Fibroblast of villous mesenchyme (primary cell): ENCODE measurements at regions not wholly inside any gene's neighbourhood (a gene's known extent, or its start where the extent isn't known, plus 50 kb on each side); places are given as distances from the start of the nearest gene placed in this dataset.
"Not testable (repeated sequence)": the region's sequence is repeated elsewhere in the genome, so short reads cannot be mapped to it uniquely, and the experiment has no call there.

Source experiments
- DNase-seq: peaks from one replicate; pipeline ENCODE4 v3.0.0-alpha.2; 2010; ENCODE audit warnings: low read depth
- H3K4me3 ChIP-seq: 2 replicates; pipeline ENCODE4 v1.5.1; 2011; ENCODE audit warnings: low read depth, mild to moderate bottlenecking, low read length
- TF ChIP-seq, protein P1 (sequence below): IDR thresholded peaks from 2 replicates; pipeline ENCODE4 v1.5.1; 2012; ENCODE audit warnings: low read depth, mild to moderate bottlenecking, low read length; ENCODE audit not compliant: insufficient read depth

DNA sequence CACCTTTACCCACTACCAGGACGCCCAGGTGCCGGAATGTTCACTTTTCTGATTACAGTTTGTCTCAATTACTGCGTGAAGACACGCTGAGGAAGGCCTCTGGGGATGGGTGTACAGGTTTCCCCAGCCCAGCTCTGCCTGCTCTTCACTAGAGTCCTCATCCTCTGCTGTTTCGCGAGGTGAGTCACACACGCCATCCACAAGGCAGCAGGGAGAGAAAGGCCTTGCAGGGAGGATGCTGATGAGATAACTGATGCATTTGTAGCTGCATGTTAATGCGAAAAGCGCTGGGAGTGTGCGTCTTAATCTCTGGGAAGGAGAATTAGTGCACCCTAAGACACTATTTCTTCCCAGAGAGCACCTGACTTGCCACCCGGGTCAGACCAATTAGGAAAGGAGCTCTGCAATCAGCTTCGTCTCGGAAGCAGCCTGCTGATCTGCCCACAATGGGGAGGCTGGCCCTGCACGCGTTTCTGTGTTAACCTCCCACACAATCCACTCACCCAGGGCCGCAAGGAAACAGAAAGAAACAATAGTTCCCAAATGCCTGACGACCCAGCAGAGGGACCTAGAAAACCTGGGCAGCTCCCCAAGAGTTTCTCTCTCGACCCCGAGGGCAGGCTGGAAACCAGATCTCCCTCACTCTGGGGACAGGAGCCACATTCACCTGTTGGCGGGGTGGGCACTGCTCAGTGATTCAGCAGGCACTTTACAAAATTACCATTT, 578.7 kb downstream of the GLRX3 start:
- no peak for DNase-seq
- TF ChIP-seq, protein P1, sequence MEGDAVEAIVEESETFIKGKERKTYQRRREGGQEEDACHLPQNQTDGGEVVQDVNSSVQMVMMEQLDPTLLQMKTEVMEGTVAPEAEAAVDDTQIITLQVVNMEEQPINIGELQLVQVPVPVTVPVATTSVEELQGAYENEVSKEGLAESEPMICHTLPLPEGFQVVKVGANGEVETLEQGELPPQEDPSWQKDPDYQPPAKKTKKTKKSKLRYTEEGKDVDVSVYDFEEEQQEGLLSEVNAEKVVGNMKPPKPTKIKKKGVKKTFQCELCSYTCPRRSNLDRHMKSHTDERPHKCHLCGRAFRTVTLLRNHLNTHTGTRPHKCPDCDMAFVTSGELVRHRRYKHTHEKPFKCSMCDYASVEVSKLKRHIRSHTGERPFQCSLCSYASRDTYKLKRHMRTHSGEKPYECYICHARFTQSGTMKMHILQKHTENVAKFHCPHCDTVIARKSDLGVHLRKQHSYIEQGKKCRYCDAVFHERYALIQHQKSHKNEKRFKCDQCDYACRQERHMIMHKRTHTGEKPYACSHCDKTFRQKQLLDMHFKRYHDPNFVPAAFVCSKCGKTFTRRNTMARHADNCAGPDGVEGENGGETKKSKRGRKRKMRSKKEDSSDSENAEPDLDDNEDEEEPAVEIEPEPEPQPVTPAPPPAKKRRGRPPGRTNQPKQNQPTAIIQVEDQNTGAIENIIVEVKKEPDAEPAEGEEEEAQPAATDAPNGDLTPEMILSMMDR, result no peak
- H3K4me3 ChIP-seq, result no peak overlapping the region

DNA sequence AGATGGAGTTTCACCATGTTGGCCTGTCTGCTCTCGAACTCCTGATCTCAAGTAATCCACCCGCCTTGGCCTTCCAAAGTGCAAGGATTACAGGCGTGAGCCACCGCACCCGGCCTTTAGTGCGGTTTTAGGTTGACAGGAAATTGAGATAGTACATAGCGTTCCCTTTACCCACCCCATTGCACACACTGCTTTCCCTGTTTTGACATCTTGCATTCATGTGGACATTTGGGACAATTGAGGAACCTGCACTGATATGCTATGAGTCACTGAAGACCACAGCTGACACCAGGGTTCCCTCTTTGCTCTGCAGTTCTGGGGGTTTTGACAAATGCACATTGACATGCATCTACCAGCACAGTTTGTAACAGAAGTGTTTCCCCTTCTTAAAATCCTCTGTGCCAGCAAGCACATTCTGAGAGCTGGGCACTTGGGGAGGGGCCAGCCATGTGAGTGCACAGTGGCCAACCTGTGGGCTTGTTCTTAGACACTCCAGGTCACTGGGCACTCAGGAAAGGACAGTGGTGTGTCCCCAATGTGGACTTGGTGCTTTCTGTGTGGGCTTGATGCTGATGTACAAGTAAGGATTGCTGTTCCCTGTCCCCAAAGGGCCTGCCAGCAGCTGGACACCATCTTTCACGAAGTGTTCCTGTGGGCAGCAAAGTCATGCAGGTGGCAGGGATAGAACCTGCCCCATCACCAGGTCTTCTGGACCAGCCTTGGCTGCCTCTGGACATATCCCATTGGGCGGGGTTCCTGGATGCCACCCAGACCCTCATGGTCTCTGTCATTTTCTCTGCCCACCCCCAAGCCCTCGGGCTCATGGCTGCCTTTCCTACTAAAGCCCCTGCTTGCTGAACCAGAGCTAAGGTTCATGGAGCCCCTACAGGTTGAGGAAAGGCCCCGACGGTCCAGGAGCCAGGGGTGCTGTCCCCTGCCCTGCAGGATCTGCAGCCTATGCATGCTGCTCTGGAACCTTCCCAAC, 579.8 kb downstream of the GLRX3 start:
- TF ChIP-seq, protein P1, result no peak
- H3K4me3 ChIP-seq, result no peak overlapping the region
- no peak for DNase-seq

DNA sequence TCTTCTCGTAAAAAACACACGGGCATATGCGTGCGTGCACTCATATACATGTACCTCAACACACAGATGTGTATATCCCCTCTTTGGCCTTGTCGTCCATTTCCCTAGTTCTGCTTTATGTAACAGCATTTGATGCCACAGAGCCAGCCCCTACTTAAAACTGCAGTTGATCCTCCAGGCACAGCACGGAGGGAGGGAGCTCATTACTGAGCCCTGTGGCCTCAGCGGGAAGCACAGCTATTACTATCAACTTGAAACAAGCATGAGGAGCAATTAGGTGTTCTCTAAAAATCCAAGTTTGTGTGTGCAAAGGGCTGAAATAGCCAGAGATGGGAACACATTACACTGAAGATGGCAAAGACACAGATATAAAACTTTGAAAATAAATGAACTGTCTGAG, 580.9 kb downstream of the GLRX3 start:
- TF ChIP-seq, protein P1, result no peak
- DNase-seq, result no peak

DNA sequence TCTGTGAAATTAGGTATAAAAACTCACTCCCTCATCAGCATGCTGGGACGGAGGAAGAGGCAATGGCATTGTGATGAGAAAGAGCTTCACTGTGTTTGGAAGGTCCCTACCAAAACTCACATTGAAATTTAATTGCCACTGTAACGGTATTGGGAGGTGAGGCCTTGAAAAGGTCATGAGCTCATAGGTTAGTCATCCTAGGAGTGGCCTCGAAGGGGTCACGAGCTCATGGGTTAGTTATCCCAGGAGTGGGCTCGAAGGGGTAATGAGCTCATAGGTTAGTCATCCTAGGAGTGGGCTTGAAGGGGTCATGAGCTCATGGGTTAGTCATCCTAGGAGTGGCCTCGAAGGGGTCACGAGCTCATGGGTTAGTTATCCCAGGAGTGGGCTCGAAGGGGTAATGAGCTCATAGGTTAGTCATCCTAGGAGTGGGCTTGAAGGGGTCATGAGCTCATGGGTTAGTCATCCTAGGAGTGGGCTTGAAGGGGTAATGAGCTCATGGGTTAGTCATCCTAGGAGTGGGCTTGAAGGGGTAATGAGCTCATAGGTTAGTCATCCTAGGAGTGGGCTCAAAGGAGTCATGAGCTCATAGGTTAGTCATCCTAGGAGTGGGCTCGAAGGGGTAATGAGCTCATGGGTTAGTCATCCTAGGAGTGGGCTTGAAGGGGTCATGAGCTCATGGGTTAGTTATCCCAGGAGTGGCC, 582.7 kb downstream of the GLRX3 start:
- not testable (repeated sequence) for H3K4me3 ChIP-seq, DNase-seq

More for the DNA sequence above, 580.9 kb downstream of the GLRX3 start:
- H3K4me3 ChIP-seq, result no peak overlapping the region

DNA sequence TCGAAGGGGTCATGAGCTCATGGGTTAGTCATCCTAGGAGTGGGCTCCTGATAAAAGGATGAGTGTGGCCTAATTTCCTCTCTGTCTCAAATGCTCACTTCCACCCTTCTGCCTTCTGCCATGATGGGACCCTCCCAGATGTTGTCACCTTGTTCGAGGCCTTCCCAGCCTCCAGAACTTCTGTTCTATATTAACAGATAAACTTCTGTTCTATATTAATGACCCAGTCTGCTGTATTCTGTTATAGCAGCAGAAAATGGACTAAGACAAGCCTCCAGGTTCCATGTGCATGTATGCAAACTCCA, 583.2 kb downstream of the GLRX3 start:
- H3K4me3 ChIP-seq, result no peak overlapping the region
- TF ChIP-seq, protein P1, result no peak
- DNase-seq, result no peak

DNA sequence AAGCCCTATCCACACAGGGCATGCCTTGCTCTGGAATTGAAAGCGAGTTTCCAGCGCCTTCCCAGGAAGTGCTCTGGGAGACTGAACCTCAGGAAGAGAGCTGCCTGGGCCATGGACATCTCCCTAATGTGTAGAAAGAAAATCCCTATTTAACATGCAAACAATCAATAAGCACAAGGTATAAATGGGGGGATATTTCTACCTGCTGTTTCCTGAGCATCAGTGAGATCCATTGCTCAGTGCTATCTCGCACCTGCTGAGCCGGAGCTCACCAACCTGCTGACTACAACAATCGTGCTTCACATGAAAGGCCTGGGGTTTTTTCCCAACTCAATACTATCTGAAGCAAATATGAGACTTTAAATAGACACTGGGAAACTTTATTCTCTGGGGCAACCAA, 584.0 kb downstream of the GLRX3 start:
- H3K4me3 ChIP-seq, result no peak overlapping the region
- no peak for DNase-seq
- TF ChIP-seq, protein P1, result no peak

DNA sequence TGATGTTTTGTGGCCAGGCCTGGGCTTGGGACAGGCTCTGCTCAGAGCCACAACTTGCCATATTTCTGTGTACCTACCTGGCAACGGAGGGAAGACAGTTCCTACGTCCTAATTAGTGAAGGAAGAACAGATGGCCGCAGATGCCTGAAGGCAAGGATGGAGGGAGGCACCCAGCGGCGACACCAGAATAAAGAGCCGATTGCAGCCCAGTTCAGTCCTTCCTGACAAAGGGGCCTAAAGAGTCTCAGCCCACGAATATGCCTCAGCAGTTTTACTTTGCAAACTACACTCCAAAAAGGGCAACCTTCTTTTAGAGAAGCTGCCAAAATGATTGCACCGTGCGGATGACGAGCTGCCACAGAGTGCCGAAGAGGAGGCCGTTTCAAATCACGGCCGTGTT, 585.8 kb downstream of the GLRX3 start:
- DNase-seq, result no peak
- TF ChIP-seq, protein P1, result no peak
- no peak overlapping the region for H3K4me3 ChIP-seq
